Vagina (tissue), 2 donors: ENCODE measurements at regions not wholly inside any gene's neighbourhood (a gene's known extent, or its start where the extent isn't known, plus 50 kb on each side); places are given as distances from the start of the nearest gene placed in this dataset.

ENCODE experiments used
- CTCF ChIP-seq, 3 experiments: fragments of 450-650 bp in 2 of 3; fragments of 200-600 bp in 1 of 3; sonication (generic) in 1 of 3; IDR thresholded peaks; one replicate each; pipeline ENCODE4 v1.5.1; 2017 to 2019; ENCODE audit warnings: antibody characterized with exemption in 3 of 3, mild to moderate bottlenecking in 2 of 3, moderate library complexity in 2 of 3
- POLR2A ChIP-seq, 2 donors: fragments of 450-650 bp; IDR thresholded peaks; one replicate each; pipeline ENCODE4 v1.6.1; 2017; ENCODE audit warnings: antibody characterized with exemption in 2 of 2, mild to moderate bottlenecking in 2 of 2, moderate library complexity in 2 of 2

GRCh38 chr3:3923619-3924018 lies 124.4 kb downstream of the LRRN1 start:
- TF ChIP-seq POLR2A (IDR thresholded peaks at IDR 0.05) (no peak), CTCF (IDR thresholded peaks at IDR 0.05) (no peak)
